ENCODE measurements at regions not wholly inside any gene's neighbourhood (a gene's known extent, or its start where the extent isn't known, plus 50 kb on each side); places are given as distances from the start of the nearest gene placed in this dataset.

DNA sequence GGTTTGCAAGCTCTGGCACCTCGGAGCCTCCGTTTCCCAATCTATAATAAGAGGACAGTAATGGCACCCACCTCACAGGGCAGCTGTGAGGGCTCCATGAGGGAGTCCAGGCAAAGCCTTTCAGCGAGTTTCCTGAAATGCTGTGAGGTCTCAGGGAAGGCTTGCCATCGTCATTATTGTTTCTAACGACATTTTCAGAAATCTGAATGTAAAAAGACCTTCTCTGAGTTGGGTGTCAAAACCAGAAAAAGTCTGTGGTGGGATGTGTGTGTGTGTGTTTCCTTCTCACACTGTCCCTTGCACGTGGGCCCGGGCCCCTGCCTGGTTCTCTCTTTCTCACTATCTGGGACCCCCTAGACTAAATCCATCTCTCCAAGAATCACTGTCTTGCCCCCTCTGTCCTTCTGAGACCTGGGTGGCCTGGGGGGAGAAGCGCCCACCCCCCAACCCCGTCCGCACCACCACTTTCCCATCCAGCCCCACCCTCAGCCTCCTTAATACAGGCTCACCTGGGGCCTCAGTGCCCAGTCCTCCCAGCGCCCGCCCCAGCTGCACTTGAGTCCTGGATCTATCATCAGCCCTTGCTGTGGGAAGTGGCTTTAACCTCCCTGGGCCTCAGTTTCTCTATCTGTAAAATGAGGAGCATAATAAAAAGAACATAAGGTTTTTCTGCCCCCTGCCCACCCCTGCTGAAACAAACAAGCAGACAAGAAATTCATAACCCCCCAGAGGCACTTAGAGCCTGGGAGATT, 180.3 kb downstream of the C9orf50 start:
- TF ChIP-seq POLR2A (IDR thresholded peaks at IDR 0.05): no peak
- no peak for TF ChIP-seq EP300 (IDR thresholded peaks at IDR 0.05)
